SIG-M5 treated with dmso at 0.1 percent for 504 hours (cell line): ENCODE measurements at regions not wholly inside any gene's neighbourhood (a gene's known extent, or its start where the extent isn't known, plus 50 kb on each side); places are given as distances from the start of the nearest gene placed in this dataset.

Experiments
- DNase-seq: peaks from one replicate; lab custom pipeline; 2025; ENCODE audit not compliant: unreplicated experiment; lab: John Stamatoyannopoulos, UW

DNA sequence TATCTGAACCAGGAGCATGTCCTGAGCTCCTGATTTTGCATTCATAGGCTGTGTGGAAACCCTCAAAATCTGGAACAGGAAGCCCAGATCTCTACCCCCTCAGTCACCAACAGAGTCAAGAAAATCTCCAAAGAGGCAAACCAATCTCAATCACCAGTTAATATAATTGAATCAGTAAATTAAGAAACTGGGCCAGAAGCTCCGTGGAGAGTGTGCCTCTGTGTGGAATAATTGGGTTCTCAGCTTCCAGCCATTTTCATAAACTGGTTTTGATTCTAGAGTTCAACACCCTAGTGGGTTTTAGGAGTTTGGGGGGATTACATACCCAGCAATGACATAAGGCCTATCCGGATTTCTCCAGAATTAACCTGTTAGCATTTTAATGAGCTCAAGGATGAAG is 362.9 kb downstream of the IRX2 start:
- no peak for DNase-seq

DNA sequence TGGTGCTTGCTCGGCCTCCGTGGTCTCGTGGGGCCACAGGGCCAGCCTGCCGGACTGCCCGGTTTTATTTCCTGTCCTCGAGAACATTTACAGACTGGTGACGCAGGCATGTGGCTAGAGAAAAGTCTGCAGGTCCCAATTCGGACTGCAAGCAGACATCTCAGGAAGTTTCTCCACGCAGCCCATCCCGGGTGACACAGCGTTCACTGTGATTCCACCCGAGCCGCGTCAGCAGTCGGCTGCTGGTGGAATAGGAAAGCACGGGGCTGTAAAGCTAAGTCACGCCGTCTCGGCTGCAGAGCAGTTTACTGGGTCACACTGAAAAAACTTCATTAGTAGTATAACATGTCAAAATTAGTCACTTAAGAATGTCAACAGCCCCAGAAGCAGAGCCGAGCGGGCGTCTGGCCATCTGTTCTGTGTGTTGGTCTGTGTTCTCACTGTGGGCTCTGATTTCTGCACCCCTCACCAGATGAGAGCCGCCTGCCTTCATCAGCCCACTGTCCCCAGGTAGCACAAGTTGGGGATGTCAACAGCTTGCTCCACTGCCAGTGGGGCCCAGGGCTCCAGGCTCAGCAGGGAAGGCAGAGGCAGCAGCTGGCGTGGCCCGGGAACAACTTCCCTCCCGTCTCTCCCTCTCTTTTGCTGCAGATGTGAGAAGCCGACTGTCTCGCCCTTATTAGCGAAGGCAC is 363.7 kb downstream of the IRX2 start:
- no peak for DNase-seq

DNA sequence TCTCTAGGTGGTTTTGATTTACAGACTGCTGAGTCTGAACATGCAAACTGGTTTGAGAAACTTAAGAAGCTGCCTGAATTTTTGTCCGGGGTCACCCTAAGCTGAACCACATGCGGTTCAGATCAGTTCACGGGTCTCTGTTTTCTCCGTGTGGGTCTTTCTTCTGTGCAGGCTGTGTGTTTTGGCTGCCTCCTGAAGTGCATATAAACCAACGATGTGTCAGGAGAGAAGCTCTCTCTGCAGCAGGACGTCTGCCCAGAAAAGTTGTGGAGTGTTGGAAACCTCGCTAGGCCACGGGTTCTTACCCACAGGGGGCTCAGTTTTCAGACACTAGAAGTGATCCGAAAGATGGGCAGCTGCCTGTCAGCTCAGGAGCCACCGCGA is 364.2 kb downstream of the IRX2 start:
- no peak for DNase-seq

DNA sequence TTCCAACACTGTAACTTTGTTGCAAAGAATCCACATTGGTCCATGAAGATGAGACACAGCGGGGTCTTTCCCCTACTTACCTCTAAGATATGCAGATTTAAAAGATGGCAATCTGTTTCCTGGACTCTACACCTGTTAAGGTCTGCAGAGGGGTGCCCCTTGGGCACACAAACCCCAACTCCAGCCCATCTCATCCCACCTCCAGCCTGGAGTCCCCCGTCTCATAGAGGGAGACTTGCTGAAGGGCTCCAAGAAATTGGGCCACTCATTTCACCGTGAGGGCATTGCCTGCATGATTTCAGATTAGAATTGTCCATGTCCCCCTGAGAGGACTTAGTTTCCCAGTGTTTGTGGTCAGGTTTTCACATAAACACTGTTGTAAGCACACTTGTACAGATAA is 365.7 kb downstream of the IRX2 start:
- no peak for DNase-seq

DNA sequence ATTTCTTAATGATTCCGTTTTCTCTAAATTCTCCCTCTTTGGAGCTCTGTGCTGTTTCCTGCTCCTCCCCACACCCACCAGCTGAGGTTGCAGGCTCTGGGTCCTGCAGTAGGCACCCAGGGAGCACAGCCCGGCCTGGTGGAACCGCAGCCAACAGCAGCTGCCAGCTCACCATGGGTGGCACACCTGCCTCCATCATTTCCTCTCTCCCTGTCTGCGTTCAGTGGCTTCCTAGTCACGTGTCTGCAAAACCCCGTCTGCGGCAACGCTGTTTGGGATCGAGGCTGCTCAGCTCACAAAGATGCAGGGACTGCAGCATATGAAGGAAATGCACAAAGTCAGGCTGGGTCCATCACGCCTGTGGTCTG is 367.8 kb downstream of the IRX2 start:
- DNase-seq, result no peak

DNA sequence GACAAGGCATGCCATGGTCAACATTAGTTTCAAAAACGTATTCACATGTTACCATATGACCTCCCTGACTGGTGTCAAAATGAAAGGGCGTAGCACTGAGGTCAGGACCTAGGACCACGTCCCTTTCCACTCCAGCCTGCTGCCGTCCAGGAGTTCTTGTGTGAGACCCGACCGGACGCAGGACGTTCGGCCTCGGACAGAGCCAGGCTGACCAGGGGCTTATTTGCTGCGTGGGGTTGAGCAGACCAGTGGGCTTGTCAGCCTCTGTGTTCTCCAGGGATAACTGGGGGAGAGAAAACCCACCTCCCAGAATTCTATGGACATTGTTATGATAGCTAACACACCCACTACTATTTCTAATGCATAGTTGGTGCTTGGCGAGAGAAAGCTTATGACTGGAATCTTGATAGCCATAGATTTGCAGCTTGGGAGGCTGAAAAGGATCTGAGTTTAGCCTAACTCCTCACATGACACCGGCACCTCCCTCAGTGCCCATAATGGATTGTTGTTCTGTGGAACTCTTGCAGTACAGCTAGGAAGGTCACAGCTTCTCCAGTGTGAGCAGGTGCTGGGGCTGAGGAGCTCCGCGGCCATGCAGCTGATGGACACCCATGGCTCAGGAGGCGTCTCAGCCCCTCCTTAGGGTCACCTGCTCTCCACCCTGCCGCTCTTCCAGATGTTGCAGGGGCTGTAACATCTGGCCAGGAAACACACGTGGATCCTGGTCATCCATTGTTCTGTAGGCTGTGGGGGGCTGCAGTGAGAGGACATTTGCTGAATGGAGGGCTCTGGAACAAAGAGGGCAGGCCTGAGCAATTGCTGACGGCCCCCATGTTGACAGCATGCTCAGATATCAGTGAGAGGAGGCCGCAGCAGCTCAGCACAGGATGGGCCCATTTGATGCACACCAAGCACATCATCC is 368.4 kb downstream of the IRX2 start:
- no peak for DNase-seq

DNA sequence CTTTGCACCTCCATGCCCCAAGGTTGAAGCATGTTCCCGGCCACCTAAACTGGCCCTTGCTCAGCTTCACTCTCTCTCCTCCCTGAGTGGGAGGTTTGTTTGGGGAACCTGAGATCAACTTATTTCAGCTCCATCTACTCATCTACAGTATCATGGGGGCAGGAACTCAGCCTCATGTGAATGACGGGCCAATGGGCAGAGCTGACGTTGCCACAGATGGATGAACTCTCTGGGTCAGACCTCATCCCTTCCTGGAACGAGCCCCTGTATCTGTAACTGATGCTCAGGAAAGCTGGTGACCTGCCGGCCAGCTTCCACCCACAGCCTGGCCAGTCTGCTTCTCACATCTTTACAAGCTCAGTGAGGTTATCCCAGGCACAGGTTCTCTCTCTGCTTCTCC is 369.6 kb downstream of the IRX2 start:
- DNase-seq, result no peak

DNA sequence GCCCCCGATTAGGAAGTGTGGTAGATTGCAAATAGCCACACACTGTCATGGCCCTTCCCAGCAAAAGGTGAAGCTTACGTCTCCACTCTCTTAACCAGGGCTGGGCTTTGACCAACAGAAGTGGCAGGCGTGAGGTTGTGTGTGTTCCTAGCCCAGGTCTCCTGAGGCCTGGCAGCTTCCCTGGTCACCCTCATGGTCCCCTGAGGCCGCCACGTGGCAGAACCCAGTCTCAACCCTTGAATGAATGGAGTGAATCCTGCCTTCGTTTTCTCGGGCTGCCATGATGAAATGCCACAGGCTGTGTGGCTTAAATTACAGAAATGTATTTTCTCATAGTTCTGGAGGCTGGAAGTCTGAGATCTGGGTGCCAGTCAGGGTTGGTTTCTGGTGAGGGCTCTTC is 370.4 kb downstream of the IRX2 start:
- no peak for DNase-seq

DNA sequence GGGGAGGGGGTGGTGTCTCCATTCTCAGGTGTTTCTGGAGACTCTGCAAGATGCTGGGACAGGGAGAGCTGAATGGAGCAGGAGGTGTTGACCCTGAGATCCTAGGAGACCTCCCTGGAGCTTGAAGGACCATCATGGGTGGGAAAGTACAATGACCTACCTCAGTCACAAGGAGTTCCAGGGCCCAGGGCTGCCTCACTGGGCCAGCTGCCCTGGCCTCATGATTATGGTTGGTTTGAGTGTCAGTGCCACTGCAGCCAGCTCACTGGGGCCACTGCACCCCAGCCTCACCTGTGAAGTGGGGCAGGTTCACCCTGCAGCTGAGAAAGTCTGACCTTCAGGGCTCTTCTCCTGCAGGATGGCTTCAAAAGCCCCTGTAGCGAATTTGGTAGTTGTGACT is 372.5 kb downstream of the IRX2 start:
- DNase-seq, result no peak

DNA sequence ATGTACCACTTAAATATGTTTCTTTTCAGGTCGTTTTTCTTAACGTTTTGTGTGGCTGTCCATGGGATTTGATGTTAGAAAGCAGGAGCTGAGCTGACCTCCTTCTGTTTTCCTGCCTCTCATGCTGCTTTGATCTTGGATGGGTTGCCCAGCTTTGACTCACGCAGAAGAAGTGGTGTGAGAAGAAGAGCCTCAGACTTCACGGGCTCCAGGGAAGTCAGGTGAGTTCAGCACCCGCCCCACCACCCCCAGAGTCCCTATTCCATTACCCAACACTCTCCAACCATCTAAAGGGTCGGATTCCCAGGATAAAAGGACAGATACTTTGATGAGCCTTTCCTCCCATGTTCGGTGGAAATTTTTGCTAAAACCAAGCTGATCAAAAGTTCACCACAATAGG is 373.4 kb downstream of the IRX2 start:
- DNase-seq, result no peak

DNA sequence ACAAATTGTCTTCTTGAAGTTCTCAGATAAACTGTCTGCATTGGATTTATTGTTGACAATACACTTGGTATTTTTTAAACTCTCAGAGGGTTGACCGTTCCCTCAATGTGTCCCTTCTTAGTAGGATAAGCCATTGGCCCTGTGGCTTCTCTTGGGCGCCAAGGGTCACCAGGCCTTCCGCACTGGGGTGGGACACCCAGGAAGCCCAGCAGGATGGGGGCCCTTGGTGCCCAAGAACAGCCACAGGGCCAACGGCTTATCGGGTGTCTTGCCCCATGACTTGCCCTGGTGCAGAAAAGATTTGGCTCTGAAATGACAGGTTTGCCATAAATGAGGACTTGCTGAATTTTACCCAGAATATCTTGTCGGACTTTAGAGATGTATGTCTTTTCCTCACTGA is 375.0 kb downstream of the IRX2 start:
- no peak for DNase-seq

DNA sequence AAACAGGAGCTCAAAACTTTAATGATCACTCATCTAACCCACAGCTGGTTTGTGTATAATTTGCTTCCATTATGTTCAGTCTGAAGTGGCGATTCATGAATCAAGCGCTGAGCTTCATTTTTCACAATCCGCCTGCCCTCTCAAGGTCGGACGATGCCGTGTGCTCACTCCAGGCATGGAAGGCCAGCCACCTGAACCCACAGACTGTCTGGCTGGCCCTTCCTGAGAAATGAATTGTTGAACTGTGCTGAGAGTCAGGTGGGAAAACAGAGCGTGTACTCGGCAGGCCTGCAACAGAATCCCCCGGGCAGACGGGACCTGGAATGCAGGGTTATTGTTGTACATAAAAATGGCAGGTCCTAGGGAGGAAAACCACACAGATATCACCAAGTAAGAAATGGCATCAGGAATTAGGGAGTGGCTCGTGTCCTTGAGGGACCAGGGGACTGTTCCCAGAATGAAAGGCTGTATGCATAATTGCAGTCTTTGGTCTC is 375.7 kb downstream of the IRX2 start:
- DNase-seq, result no peak

DNA sequence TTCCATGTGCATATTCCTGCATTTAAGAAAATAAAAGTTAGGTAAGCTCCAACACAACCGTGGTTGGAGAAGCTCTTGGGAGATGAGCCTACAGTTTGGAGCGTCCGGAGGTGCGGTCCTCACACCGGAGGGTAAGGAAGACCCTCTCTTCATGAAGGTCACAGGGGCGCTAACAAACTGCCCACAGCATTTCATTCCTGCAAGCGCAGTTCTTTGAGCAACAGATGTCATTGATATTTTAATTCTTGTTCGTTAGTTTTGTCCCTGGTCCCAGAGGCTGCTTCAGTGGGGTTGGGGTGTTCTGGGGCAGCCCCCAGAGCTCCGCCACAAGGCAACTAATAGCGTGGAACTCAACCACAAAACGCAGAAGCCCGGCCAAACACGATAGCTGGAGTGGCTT is 376.2 kb downstream of the IRX2 start:
- no peak for DNase-seq

DNA sequence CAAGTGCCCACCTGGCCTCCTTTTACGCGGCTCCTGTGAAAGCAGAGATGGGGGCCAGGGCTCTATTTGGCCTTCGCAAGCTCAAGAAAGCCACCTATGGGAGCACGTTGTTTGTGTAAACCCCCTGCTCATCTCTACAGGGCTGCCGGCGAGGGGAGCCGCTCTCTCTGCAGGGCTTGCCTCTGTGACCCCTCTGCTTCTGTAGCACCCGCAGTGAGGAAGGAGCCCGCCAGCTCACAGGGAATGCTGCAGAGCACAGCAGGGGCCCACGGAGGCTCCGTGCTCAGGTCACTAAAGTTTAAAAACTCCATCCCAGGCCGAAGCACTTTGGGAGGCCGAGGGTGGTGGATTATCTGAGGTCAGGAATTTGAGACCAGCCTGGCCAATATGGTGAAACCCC is 376.8 kb downstream of the IRX2 start:
- no peak for DNase-seq

DNA sequence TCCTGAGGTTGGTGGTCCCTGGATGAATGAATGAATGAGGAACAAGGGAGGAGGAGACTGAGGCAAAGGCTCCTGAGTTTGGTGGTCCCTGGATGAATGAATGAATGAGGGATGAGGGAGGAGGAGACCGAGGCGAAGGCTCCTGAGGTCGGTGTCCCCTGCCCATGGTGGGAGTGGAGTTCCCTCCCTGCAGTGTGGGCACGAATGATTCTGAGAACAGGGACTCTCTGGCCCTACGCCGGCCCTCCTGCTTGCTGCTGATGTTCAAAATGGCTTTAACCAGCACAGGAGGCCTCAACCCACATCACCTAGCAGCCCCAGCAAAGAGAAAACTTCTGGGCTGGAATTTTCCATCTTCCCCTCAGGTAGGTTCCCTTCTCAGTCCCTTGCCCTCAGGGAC is 377.8 kb downstream of the IRX2 start:
- DNase-seq, result no peak

DNA sequence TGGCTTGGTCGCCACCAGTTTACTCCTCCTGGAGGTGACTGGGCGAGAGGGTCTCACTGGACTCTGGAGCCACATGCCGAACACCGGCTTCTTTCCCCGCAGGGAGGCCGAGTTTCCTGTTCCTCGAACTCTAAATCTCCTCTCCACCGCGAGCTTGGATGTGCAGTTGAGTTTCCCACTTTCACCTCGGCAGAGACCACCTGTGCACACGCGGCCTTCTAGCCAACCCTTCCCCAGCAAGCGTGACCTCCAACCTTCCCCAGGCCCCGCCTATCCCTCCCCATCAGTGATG is 380.1 kb downstream of the IRX2 start:
- DNase-seq, result no peak

DNA sequence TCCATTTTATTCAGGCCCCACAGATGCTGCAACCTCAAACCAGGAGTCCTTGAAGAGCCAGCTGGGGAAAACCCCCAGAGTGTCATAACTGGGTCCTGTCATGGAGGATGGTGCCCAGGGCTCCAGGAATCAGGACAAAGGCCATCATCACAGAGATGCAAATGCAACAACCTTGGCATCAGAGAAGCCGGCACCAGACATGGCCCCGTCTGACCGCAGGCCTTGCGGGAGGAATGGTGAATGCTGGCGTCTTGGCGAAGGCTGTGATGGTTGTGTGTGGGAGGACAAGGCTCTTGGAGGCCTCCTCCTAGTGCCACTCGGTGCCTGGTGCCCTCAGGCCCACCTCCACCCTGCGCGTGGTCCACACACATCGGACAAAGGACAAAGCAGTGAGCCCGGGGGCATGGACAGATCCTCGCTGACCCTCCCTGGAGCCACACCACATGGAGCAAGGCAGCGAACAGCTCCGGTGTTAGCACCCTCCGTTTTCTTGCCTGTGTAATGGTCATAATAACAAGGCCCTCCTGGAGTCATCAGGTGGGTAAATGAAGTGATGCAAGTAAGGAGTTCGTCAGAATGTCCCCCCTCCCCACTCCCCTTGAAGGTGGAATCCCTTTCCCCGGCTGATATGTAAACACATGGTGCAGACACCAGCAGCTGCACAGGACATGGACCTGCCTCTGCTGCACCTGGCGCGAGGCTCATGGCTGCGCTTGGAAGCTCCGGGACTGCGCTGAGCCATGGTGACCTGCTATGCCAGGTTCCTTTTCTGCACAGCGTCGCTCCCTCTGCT is 380.7 kb downstream of the IRX2 start:
- DNase-seq, result no peak

DNA sequence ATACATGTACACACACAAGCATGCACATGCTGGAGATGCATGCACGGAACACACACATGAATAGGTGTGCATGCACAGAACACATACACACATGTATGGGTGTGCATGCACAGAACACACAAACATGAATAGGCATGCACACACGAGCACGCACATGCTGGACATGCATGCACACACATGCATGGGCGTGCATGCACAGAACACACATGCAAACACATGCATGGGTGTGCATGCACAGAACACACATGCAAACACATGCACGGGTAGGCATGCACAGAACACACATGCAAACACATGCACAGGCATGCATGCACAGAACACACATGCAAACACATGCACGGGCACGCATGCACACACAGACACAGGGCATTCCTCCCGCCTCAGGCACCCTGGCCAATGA is 382.3 kb downstream of the IRX2 start:
- no peak for DNase-seq

DNA sequence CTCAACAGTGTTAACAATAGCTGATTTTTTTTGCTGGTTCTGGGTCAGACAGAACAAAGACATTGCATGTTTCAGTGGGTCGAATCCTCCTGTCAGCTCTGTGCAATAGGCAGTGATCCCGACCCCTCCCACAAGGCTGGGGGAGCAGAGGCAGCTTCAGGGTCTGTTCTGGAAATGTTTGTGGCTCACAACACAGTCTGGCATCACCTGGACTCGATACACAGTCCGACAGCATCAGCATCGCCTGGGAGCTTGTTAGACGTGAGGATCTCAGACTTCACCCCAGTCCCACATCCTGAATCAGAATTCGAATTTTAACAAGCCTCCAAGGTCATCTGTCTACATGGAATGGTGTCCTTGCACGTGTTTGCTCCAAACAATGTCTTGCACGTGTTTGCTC is 384.7 kb downstream of the IRX2 start:
- DNase-seq, result no peak

DNA sequence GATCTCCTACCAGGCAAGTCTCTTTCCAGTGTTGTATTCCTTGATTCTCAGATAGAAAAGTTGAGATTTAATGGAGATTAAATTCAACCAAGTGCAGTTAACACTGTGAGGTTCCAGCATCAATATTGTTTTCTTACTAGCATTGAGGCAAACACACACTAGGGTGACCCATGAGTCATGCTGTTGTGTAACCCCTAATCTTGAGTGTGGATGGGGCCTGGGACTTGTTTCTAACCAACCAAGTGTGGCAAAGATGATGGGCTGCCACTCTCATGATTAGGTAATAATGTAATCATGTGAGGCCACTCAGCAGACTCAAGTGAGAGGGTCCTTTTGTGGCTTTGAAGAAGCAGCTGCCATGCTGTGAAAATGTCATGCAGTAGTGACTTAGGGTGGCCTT is 394.2 kb downstream of the IRX2 start:
- DNase-seq, result no peak

DNA sequence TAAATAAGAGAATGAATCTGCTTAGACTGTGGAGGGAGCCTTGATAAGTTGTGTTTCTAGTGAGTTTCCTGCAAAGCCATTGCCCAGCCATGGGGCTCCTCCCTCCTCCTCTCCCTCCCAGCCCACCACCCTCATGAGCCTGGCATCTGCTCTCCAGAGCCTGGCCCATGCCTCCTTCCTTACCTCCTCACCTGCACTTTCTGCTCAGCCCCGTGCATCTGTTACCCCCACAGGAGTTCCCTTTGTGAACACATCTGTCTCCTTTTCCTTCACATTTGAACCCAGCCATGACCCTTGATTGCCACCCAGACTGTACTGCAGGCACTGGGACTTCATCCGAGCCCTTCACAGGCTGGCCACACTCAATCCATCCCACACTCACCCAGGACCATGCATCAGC is 395.6 kb downstream of the IRX2 start:
- DNase-seq, result no peak

DNA sequence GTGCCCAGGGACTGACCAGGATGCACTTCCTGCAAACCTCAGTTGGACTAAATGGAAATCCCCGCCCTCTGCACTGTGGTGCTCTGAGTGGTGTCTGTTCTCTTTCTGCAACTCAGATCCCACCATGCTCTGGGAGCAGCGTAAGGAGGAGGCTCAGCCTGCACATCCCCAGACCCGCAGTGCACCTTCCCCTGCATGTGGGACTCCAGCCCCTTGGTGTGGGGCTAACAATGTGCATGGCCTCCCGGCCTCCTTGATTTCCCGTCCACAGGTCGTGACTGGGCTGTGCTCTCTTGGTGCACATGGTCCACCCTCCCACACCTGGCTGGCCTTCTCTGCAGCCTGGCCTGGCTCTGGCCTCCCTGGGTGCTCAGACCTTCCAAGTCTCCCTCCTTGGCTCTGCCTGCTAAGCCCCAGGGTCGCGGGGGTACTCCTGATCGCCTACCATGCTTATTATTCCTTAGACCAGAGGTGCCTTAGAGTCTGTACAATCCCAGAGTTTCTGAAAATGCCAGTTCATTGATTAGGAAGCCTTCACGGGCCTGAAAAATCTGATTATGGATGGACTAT is 397.5 kb downstream of the IRX2 start:
- DNase-seq, result no peak
